Nephron progenitor cell (in vitro differentiated cells): ENCODE measurements at regions not wholly inside any gene's neighbourhood (a gene's known extent, or its start where the extent isn't known, plus 50 kb on each side); places are given as distances from the start of the nearest gene placed in this dataset.
"Not testable (repeated sequence)": the region's sequence is repeated elsewhere in the genome, so short reads cannot be mapped to it uniquely, and the experiment has no call there.

Experiments
- DNase-seq: peaks from one replicate; pipeline ENCODE4 v3.0.0; 2021
- H3K27ac Mint-ChIP-seq: 2 replicates; pipeline ENCODE4 v1.8.0; 2021; ENCODE audit warnings: mild to moderate bottlenecking, moderate library complexity, mixed read lengths
- H3K27me3 Mint-ChIP-seq: 2 replicates; pipeline ENCODE4 v1.8.0; 2021; ENCODE audit warnings: mild to moderate bottlenecking, low read depth, mixed read lengths; ENCODE audit not compliant: poor library complexity
- H3K36me3 Mint-ChIP-seq: 2 replicates; pipeline ENCODE4 v1.8.0; 2021; ENCODE audit warnings: low read depth, mixed read lengths
- H3K4me1 Mint-ChIP-seq: 2 replicates; pipeline ENCODE4 v1.8.0; 2021; ENCODE audit warnings: mixed read lengths
- H3K4me3 Mint-ChIP-seq: 2 replicates; pipeline ENCODE4 v1.8.0; 2021; ENCODE audit warnings: mild to moderate bottlenecking, moderate library complexity, mixed read lengths
- H3K9me3 Mint-ChIP-seq: 2 replicates; pipeline ENCODE4 v1.8.0; 2021; ENCODE audit warnings: mild to moderate bottlenecking, moderate library complexity, mixed read lengths
- CTCF ChIP-seq: fragments of 200-600 bp; sonication (generic); IDR thresholded peaks from 2 replicates; pipeline ENCODE4 v1.5.0; 2021; ENCODE audit warnings: antibody characterized with exemption

GRCh38 chr5:121485281-121485680 is 366.4 kb upstream of the FTMT start:
- no peaks in the 10 kb centered on the region for H3K9me3 Mint-ChIP-seq
- no peak for TF ChIP-seq CTCF
- no peak overlapping the region for H3K4me3 Mint-ChIP-seq
- no peaks in the 10 kb centered on the region for H3K4me1 Mint-ChIP-seq
- peak overlapping the region; percentile 41 for H3K27ac Mint-ChIP-seq
- no peaks in the 10 kb centered on the region for H3K27me3 Mint-ChIP-seq
- H3K36me3 Mint-ChIP-seq, result no peaks in the 10 kb centered on the region
- no peak for DNase-seq

GRCh38 chr5:121485999-121486398 is 365.7 kb upstream of the FTMT start:
- H3K27ac Mint-ChIP-seq, H3K4me1 Mint-ChIP-seq, DNase-seq, H3K4me3 Mint-ChIP-seq, H3K36me3 Mint-ChIP-seq, H3K27me3 Mint-ChIP-seq, H3K9me3 Mint-ChIP-seq: not testable (repeated sequence)

GRCh38 chr5:121489972-121490371 is 361.7 kb upstream of the FTMT start:
- Mint-ChIP-seq H3K9me3 (no peaks in the 10 kb centered on the region), H3K4me1 (no peaks in the 10 kb centered on the region), H3K4me3 (no peak overlapping the region), H3K36me3 (no peaks in the 10 kb centered on the region), H3K27me3 (no peaks in the 10 kb centered on the region), H3K27ac (no peak overlapping the region)
- no peak for DNase-seq
- TF ChIP-seq CTCF, result no peak

GRCh38 chr5:121497176-121497575 is 354.5 kb upstream of the FTMT start:
- Mint-ChIP-seq H3K27me3 (no peaks in the 10 kb centered on the region), H3K4me1 (no peaks in the 10 kb centered on the region), H3K9me3 (no peaks in the 10 kb centered on the region), H3K27ac (no peak overlapping the region), H3K36me3 (no peaks in the 10 kb centered on the region), H3K4me3 (no peak overlapping the region)
- DNase-seq, result no peak
- no peak for TF ChIP-seq CTCF

GRCh38 chr5:121500310-121500709 is 351.4 kb upstream of the FTMT start:
- Mint-ChIP-seq H3K4me3 (no peak overlapping the region), H3K4me1 (peaks cover 5% of the 10 kb centered on the region), H3K27me3 (no peaks in the 10 kb centered on the region), H3K9me3 (no peaks in the 10 kb centered on the region), H3K27ac (no peak overlapping the region), H3K36me3 (no peaks in the 10 kb centered on the region)
- DNase-seq, result no peak
- no peak for TF ChIP-seq CTCF

- Mint-ChIP-seq H3K4me1 (peaks cover 5% of the 10 kb centered on the region), H3K9me3 (no peaks in the 10 kb centered on the region), H3K4me3 (no peak overlapping the region), H3K36me3 (no peaks in the 10 kb centered on the region), H3K27ac (no peak overlapping the region), H3K27me3 (no peaks in the 10 kb centered on the region)
- DNase-seq, result peak; percentile 26
- TF ChIP-seq CTCF, result no peak
Measured at GRCh38 chr5:121503111-121503840, 348.4 kb upstream of the FTMT start.
